OCI-LY7 (cell line): ENCODE measurements at regions not wholly inside any gene's neighbourhood (a gene's known extent, or its start where the extent isn't known, plus 50 kb on each side); places are given as distances from the start of the nearest gene placed in this dataset.

ENCODE experiments used
- EZH2phosphoT487 ChIP-seq: fragments of 200-600 bp; sonication (generic); IDR thresholded peaks from 2 replicates; pipeline ENCODE4 v1.6.1; 2018; ENCODE audit warnings: low read depth, borderline replicate concordance, mild to moderate bottlenecking, mixed run types, antibody characterized with exemption, low read length, moderate library complexity, mixed read lengths
- TF ChIP-seq, protein P1 (sequence below): fragments of 200-600 bp; sonication (generic); conservative IDR thresholded peaks from 2 replicates; pipeline ENCODE4 v1.5.1; 2014; ENCODE audit warnings: mild to moderate bottlenecking, antibody characterized with exemption, low read length, moderate library complexity, mixed read lengths

GRCh38 chrX:138534410-138534809 is 177.1 kb downstream of the FGF13 start:
- TF ChIP-seq, protein P1, sequence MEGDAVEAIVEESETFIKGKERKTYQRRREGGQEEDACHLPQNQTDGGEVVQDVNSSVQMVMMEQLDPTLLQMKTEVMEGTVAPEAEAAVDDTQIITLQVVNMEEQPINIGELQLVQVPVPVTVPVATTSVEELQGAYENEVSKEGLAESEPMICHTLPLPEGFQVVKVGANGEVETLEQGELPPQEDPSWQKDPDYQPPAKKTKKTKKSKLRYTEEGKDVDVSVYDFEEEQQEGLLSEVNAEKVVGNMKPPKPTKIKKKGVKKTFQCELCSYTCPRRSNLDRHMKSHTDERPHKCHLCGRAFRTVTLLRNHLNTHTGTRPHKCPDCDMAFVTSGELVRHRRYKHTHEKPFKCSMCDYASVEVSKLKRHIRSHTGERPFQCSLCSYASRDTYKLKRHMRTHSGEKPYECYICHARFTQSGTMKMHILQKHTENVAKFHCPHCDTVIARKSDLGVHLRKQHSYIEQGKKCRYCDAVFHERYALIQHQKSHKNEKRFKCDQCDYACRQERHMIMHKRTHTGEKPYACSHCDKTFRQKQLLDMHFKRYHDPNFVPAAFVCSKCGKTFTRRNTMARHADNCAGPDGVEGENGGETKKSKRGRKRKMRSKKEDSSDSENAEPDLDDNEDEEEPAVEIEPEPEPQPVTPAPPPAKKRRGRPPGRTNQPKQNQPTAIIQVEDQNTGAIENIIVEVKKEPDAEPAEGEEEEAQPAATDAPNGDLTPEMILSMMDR = no peak
- no peak for TF ChIP-seq EZH2phosphoT487
